ENCODE measurements at regions not wholly inside any gene's neighbourhood (a gene's known extent, or its start where the extent isn't known, plus 50 kb on each side); places are given as distances from the start of the nearest gene placed in this dataset.

DNA sequence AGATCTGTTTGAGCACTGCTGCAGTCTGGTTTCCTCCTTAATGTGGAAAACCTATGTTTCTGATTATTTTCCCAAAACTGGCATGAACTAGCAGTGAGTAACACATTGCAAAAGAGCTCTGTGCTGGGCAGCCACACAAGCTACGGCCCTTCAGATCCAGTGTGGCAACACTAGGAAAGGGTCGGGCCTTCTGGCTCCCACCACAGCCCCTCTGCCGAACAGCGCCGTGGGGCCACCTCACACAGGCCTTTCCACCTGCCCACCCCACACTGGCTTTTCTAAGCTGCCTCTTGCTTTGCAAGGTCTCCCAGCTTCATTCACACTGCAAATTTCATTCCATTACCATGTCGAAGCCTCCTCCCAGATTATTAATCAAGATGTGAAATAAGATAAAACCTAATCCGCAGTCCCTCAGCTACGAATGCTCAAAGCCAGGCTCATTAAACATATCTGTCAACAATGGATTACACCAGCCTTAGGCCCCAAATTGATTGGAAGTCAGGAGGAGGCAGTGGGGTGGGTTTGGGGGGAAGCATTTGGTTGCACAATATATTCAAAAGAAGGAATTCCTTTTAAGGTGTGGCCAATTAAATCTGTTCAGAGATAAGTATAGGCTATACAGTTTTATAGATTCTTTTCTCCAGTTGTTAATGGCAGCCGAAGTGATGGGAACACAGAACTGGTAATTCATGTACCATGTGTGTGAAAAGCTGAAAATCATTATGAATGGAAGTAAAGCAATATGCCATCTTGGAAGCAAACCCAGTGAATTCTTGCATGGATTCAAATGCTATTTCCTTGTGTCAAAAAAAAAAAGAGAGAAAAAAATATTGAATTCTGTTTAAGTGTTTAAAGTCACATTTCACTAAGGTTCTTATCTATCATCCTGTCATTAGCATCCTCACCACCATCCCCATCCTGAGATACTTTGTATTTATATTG is 223.7 kb downstream of the MTERF1 start (continued):
- TF ChIP-seq ZNF572 (CRISPR knock-in tag; IDR thresholded peaks at IDR 0.05) (no peak), RELA (CRISPR knock-in tag; IDR thresholded peaks at IDR 0.05) (no peak), NAIF1 (CRISPR knock-in tag; IDR thresholded peaks at IDR 0.05; ENCODE audit: borderline replicate concordance) (no peak)

DNA sequence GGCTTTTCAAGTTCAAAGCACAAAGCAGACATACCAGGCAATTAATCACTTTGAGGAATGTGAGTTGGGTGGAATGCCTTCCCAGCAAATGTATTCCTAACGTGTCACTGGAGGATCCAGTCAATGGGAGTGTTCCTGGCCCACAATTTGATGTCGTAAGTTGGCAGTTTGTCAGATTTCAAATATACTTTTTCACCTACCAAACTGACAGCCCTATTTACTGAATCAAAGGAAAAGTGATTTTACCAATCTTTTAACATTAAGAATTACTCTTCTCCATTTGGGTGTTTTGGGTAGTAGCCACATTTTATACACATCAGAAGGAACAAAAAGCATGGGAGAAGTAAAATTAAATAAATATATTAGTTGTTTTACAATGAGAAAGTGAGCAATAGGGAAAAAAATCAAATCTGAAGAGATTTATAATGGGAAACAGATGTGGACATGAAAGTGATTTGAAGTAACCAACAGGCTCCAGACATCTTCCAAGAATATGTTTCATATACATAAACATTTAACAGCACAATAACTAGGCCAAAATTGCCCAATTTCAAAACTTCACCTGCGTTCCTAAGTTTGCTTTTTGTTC is 222.9 kb downstream of the MTERF1 start:
- H3K9me3 ChIP-seq (ENCODE audit: low read length), result no peaks in the 10 kb centered on the region
- DNase-seq (ENCODE audit: low spot score), result no peak
- no peak overlapping the region for H2AFZ ChIP-seq (ENCODE audit: low read length)
- H3K79me2 ChIP-seq (ENCODE audit: insufficient read depth, low read length), result no peaks in the 10 kb centered on the region
- no peak overlapping the region for H3K27ac ChIP-seq (ENCODE audit: extremely low read length, insufficient read depth, low read length)
- 6% methylated on average over 3 of the region's 3 CpGs for WGBS (ENCODE audit: low lambda C conversion rate)
- no peak for FAIRE-seq
- no TSS peak for BruUV-seq (replicated peaks)
- H3K4me2 ChIP-seq (ENCODE audit: low read depth, low read length), result no peak overlapping the region
- intact Hi-C loops (cut with micrococcal nuclease; ENCODE audit: unreplicated experiment) (no loop called here), in situ Hi-C loops (cut with HindIII; ENCODE audit: extremely low pct_ligation_motif_present, low pct_unique_long_range_greater_than_20kb) (no loop called here)
- H3K4me1 ChIP-seq (ENCODE audit: insufficient read depth, low read length), result no peaks in the 10 kb centered on the region
- no peaks in the 10 kb centered on the region for H3K27me3 ChIP-seq (ENCODE audit: control insufficient read depth in 1 of 2, insufficient read depth in 2 of 2, low read length in 2 of 2)
- no peaks in the 10 kb centered on the region for H4K20me1 ChIP-seq (ENCODE audit: insufficient read depth, low read length)
- ChIA-PET CTCF (ENCODE audit: low intra/inter-chr PET ratio, low total read pairs) (no interaction called here), POLR2A (no interaction called here)
- no peak overlapping the region for H3K9ac ChIP-seq (ENCODE audit: insufficient read depth, low read depth, low read length)
- no peak overlapping the region for H3K4me3 ChIP-seq (replicated peaks in 1 of 3; ENCODE audit: insufficient read depth in 1 of 3, low read depth in 2 of 3, low read length in 3 of 3)
- H3K36me3 ChIP-seq (replicated peaks in 1 of 2; ENCODE audit: control insufficient read depth in 1 of 2, insufficient read depth in 2 of 2, low read length in 2 of 2), result no peaks in the 10 kb centered on the region
- TF ChIP-seq SMAD3 (CRISPR knock-in tag; IDR thresholded peaks at IDR 0.05) (no peak), ZFP36L2 (CRISPR knock-in tag; IDR thresholded peaks at IDR 0.05) (no peak), HIVEP1 (CRISPR knock-in tag; IDR thresholded peaks at IDR 0.05) (no peak), ZNF138 (CRISPR knock-in tag; IDR thresholded peaks at IDR 0.05; ENCODE audit: low read depth) (no peak), ZBTB7A (CRISPR knock-in tag; IDR thresholded peaks at IDR 0.05) (no peak), NR2F1 (CRISPR knock-in tag; IDR thresholded peaks at IDR 0.05) (no peak), ZFP36L1 (CRISPR knock-in tag; IDR thresholded peaks at IDR 0.05) (no peak)
- TF ChIP-seq, protein P1, sequence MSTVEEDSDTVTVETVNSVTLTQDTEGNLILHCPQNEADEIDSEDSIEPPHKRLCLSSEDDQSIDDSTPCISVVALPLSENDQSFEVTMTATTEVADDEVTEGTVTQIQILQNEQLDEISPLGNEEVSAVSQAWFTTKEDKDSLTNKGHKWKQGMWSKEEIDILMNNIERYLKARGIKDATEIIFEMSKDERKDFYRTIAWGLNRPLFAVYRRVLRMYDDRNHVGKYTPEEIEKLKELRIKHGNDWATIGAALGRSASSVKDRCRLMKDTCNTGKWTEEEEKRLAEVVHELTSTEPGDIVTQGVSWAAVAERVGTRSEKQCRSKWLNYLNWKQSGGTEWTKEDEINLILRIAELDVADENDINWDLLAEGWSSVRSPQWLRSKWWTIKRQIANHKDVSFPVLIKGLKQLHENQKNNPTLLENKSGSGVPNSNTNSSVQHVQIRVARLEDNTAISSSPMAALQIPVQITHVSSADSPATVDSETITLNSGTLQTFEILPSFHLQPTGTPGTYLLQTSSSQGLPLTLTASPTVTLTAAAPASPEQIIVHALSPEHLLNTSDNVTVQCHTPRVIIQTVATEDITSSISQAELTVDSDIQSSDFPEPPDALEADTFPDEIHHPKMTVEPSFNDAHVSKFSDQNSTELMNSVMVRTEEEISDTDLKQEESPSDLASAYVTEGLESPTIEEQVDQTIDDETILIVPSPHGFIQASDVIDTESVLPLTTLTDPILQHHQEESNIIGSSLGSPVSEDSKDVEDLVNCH (CRISPR knock-in tag; IDR thresholded peaks at IDR 0.05), result no peak
- TF ChIP-seq, protein P2, sequence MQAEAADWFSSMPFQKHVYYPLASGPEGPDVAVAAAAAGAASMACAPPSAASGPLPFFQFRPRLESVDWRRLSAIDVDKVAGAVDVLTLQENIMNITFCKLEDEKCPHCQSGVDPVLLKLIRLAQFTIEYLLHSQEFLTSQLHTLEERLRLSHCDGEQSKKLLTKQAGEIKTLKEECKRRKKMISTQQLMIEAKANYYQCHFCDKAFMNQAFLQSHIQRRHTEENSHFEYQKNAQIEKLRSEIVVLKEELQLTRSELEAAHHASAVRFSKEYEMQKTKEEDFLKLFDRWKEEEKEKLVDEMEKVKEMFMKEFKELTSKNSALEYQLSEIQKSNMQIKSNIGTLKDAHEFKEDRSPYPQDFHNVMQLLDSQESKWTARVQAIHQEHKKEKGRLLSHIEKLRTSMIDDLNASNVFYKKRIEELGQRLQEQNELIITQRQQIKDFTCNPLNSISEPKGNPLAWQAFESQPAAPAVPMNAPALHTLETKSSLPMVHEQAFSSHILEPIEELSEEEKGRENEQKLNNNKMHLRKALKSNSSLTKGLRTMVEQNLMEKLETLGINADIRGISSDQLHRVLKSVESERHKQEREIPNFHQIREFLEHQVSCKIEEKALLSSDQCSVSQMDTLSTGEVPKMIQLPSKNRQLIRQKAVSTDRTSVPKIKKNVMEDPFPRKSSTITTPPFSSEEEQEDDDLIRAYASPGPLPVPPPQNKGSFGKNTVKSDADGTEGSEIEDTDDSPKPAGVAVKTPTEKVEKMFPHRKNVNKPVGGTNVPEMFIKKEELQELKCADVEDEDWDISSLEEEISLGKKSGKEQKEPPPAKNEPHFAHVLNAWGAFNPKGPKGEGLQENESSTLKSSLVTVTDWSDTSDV (CRISPR knock-in tag; IDR thresholded peaks at IDR 0.05), result no peak
- ATAC-seq, result no peak

All from HepG2 (cell line).